ENCODE measurements at regions not wholly inside any gene's neighbourhood (a gene's known extent, or its start where the extent isn't known, plus 50 kb on each side); places are given as distances from the start of the nearest gene placed in this dataset.

DNA sequence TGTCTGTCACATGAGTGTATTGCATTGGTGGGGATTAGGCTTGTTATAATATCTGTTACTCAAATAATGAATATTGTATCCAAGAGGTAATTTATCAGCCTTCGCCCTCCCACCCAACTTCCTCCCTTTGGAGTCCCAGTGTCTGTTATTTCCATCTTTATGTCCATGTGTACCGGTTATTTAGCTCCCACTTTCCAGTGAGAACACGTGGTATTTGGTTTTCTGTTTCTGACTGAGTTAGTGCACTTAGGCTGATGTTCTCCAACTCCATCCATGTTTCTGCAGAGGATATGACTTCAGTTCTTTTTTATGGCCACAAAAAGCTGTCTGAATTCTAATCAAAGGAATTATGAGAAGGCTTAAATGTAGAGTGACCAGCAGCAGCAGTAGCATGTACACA, 104.0 kb upstream of the ARHGAP28 start:
- Histone ChIP-seq H3K9ac (ENCODE audit: low read depth, low read length, poor library complexity, severe bottlenecking) (no peak overlapping the region), H3K4me2 (ENCODE audit: low read depth, low read length, poor library complexity, severe bottlenecking) (no peak overlapping the region), H3K36me3 (ENCODE audit: insufficient read depth, low read length) (no peaks in the 10 kb centered on the region)

GRCh38 chr18:6626457-6626856, 103.1 kb upstream of the ARHGAP28 start:
- Histone ChIP-seq H3K9me3 (ENCODE audit: insufficient read depth, low read depth, low read length) (no peaks in the 10 kb centered on the region), H3K9me2 (replicated peaks; ENCODE audit: low read depth, low read length) (no peaks in the 10 kb centered on the region), H3F3A (ENCODE audit: low read depth) (no peaks in the 10 kb centered on the region), H3K79me2 (ENCODE audit: insufficient read depth, low read length) (no peaks in the 10 kb centered on the region), H3K4me2 (ENCODE audit: low read depth, low read length, poor library complexity, severe bottlenecking) (no peak overlapping the region), H3K9ac (ENCODE audit: low read depth, low read length, poor library complexity, severe bottlenecking) (no peak overlapping the region), H4K20me1 (ENCODE audit: insufficient read depth, low read length, poor library complexity, severe bottlenecking) (no peaks in the 10 kb centered on the region), H3K36me3 (ENCODE audit: insufficient read depth, low read length) (no peaks in the 10 kb centered on the region), H3K4me3 (ENCODE audit: low read length, poor library complexity, severe bottlenecking) (no peak overlapping the region), H3K4me1 (ENCODE audit: insufficient read depth, low read length, poor library complexity, severe bottlenecking) (no peaks in the 10 kb centered on the region), H3K27me3 (ENCODE audit: insufficient read depth, low read length, poor library complexity, severe bottlenecking) (no peaks in the 10 kb centered on the region), H2AFZ (ENCODE audit: low read length) (no peak overlapping the region)
- TF ChIP-seq EZH2phosphoT487 (IDR thresholded peaks at IDR 0.05; ENCODE audit: borderline replicate concordance), result no peak
- TF ChIP-seq, protein P1, sequence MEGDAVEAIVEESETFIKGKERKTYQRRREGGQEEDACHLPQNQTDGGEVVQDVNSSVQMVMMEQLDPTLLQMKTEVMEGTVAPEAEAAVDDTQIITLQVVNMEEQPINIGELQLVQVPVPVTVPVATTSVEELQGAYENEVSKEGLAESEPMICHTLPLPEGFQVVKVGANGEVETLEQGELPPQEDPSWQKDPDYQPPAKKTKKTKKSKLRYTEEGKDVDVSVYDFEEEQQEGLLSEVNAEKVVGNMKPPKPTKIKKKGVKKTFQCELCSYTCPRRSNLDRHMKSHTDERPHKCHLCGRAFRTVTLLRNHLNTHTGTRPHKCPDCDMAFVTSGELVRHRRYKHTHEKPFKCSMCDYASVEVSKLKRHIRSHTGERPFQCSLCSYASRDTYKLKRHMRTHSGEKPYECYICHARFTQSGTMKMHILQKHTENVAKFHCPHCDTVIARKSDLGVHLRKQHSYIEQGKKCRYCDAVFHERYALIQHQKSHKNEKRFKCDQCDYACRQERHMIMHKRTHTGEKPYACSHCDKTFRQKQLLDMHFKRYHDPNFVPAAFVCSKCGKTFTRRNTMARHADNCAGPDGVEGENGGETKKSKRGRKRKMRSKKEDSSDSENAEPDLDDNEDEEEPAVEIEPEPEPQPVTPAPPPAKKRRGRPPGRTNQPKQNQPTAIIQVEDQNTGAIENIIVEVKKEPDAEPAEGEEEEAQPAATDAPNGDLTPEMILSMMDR (conservative IDR thresholded peaks at IDR 0.05; ENCODE audit: low read length), result no peak

More for the DNA sequence above, 104.0 kb upstream of the ARHGAP28 start:
- Histone ChIP-seq H3K9me3 (ENCODE audit: insufficient read depth, low read depth, low read length) (no peaks in the 10 kb centered on the region), H3K4me3 (ENCODE audit: low read length, poor library complexity, severe bottlenecking) (no peak overlapping the region), H2AFZ (ENCODE audit: low read length) (no peak overlapping the region), H3K27me3 (ENCODE audit: insufficient read depth, low read length, poor library complexity, severe bottlenecking) (no peaks in the 10 kb centered on the region), H4K20me1 (ENCODE audit: insufficient read depth, low read length, poor library complexity, severe bottlenecking) (no peaks in the 10 kb centered on the region), H3K9me2 (replicated peaks; ENCODE audit: low read depth, low read length) (no peaks in the 10 kb centered on the region), H3F3A (ENCODE audit: low read depth) (no peaks in the 10 kb centered on the region), H3K79me2 (ENCODE audit: insufficient read depth, low read length) (no peaks in the 10 kb centered on the region), H3K4me1 (ENCODE audit: insufficient read depth, low read length, poor library complexity, severe bottlenecking) (no peaks in the 10 kb centered on the region)
- TF ChIP-seq, protein P1 (conservative IDR thresholded peaks at IDR 0.05; ENCODE audit: low read length), result no peak
- TF ChIP-seq EZH2phosphoT487 (IDR thresholded peaks at IDR 0.05; ENCODE audit: borderline replicate concordance), result no peak

GRCh38 chr18:6627645-6628044, 101.9 kb upstream of the ARHGAP28 start:
- H4K20me1 ChIP-seq (ENCODE audit: insufficient read depth, low read length, poor library complexity, severe bottlenecking), result no peaks in the 10 kb centered on the region
- no peaks in the 10 kb centered on the region for H3K9me2 ChIP-seq (replicated peaks; ENCODE audit: low read depth, low read length)
- no peaks in the 10 kb centered on the region for H3K27me3 ChIP-seq (ENCODE audit: insufficient read depth, low read length, poor library complexity, severe bottlenecking)
- H3K9ac ChIP-seq (ENCODE audit: low read depth, low read length, poor library complexity, severe bottlenecking), result no peak overlapping the region
- no peak overlapping the region for H3K4me3 ChIP-seq (ENCODE audit: low read length, poor library complexity, severe bottlenecking)
- TF ChIP-seq, protein P1 (conservative IDR thresholded peaks at IDR 0.05; ENCODE audit: low read length), result no peak
- TF ChIP-seq EZH2phosphoT487 (IDR thresholded peaks at IDR 0.05; ENCODE audit: borderline replicate concordance), result no peak
- no peaks in the 10 kb centered on the region for H3F3A ChIP-seq (ENCODE audit: low read depth)
- no peaks in the 10 kb centered on the region for H3K4me1 ChIP-seq (ENCODE audit: insufficient read depth, low read length, poor library complexity, severe bottlenecking)
- no peaks in the 10 kb centered on the region for H3K36me3 ChIP-seq (ENCODE audit: insufficient read depth, low read length)
- no peak overlapping the region for H3K4me2 ChIP-seq (ENCODE audit: low read depth, low read length, poor library complexity, severe bottlenecking)
- no peak overlapping the region for H2AFZ ChIP-seq (ENCODE audit: low read length)
- no peaks in the 10 kb centered on the region for H3K9me3 ChIP-seq (ENCODE audit: insufficient read depth, low read depth, low read length)
- H3K79me2 ChIP-seq (ENCODE audit: insufficient read depth, low read length), result no peaks in the 10 kb centered on the region

All from Loucy (cell line).